ENCODE measurements at regions not wholly inside any gene's neighbourhood (a gene's known extent, or its start where the extent isn't known, plus 50 kb on each side); places are given as distances from the start of the nearest gene placed in this dataset.
"Not testable (repeated sequence)": the region's sequence is repeated elsewhere in the genome, so short reads cannot be mapped to it uniquely, and the experiment has no call there.

DNA sequence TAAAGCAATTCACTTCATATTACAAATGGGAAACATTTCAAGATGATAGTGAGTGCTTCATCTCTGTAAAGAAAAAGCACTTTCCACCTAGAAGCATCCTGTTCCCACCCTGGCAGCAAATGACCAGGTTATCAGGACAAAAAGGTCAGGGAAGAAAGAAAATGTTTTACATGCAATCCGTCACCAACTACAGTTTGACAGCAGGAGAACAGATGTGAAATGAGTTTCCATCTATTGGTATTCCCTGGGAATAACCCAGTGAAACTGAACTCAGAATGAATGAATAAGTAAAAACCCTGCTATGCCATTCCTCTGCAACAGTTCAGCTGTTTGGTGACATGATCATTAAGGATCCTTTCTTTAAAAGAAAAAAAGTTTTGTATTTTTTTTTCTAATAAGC is 67.6 kb downstream of the HTR1A start:
- intact Hi-C loops (cut with micrococcal nuclease), result no loop called here

GRCh38 chr5:63878788-63879187 is 83.5 kb downstream of the HTR1A start:
- intact Hi-C loops (cut with micrococcal nuclease), result no loop called here

DNA sequence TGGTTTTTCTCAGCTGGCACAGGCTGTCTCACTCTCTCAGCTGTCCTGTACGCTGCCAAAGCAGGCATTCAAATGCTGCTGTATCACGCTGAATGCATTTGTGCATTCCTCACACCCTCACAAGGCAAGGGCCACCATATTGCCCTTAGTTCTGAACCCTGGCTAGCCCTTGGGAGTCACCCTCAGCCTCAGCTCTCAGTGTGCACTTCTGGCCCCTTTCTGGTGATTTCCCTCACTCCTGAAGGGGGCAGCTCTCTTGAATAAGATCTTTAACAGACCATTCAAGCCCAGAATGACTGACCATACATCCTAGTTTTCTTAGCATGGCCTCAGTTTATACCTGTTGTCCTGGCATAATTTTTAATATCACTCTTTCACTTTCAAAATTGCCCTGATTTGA is 84.3 kb downstream of the HTR1A start:
- intact Hi-C loops (cut with micrococcal nuclease), result no loop called here

GRCh38 chr5:63860379-63860778 is 101.9 kb downstream of the HTR1A start:
- intact Hi-C loops (cut with micrococcal nuclease), result no loop called here

- intact Hi-C loops (cut with micrococcal nuclease), result no loop called here
Measured at GRCh38 chr5:63854076-63854475, 108.2 kb downstream of the HTR1A start.

- intact Hi-C loops (cut with micrococcal nuclease), result no loop called here
Measured at GRCh38 chr5:63843190-63843589, 119.1 kb downstream of the HTR1A start.

- intact Hi-C loops (cut with micrococcal nuclease), result no loop called here
Measured at GRCh38 chr5:63837437-63837836, 124.8 kb downstream of the HTR1A start.

GRCh38 chr5:63831381-63831780 is 130.9 kb downstream of the HTR1A start:
- intact Hi-C loops (cut with micrococcal nuclease), result no loop called here

GRCh38 chr5:63825984-63826383 is 136.3 kb downstream of the HTR1A start:
- intact Hi-C loops (cut with micrococcal nuclease), result no loop called here

- intact Hi-C loops (cut with micrococcal nuclease), result no loop called here
Measured at GRCh38 chr5:63823583-63823982, 138.7 kb downstream of the HTR1A start.

GRCh38 chr5:63822614-63823013 is 139.6 kb downstream of the HTR1A start:
- intact Hi-C loops (cut with micrococcal nuclease), result no loop called here

GRCh38 chr5:63820577-63820976 is 141.7 kb downstream of the HTR1A start:
- intact Hi-C loops (cut with micrococcal nuclease), result no loop called here

DNA sequence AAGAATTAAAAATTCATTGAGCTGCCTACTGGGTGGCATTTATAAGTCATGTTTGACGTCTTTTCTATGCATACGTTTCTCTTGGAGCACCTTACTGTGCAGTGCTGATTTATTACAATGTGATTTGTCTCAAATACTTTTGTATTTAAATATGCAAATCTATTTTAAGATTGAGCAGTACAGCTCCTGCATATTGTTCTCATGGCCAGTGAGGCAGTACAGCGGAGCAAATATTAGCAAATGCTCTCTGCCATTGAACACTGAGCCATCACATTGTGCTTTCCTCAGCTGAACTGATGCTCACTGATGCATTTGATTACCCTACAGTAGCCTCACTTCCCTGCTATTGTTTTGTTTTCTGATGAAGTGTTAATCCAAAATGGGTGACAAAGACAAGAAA is 149.6 kb downstream of the HTR1A start:
- intact Hi-C loops (cut with micrococcal nuclease), result no loop called here

DNA sequence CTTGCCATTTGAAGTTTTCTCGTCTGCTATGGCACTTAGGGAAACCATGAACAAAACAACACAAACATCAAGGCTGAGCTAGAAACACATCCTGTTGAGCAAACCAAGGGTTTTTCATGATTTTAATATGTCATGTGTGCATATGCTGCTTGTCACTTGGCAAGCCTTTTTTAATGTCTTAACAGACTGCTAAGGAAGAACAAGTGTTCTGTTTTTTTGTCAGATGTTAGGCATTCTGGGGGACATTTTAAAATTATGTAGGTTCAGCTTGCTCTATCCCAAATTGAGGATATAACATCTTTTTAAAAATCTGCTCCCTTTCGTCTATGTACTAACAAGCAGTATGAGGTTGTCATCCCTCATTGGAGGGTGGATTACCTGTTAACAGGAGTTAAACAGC is 150.3 kb downstream of the HTR1A start:
- intact Hi-C loops (cut with micrococcal nuclease), result no loop called here

DNA sequence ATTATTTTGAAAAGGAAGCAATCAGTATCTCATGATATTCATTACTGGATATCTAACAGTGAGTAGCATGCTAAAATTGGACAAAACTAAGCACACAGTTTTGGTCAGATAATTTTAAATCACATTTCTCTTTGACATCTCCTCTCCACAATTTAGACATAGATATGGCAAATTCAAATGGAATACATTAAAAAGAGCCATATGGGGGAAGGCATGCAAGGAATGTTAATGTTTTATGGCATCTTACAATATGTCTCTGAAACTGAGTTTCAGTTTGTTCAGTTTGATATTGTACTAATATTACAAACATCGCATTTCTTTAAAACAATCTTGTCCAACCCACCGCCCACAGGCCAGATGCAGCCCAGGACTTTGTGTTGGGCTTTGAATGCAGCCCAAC is 151.0 kb downstream of the HTR1A start:
- intact Hi-C loops (cut with micrococcal nuclease), result no loop called here

- intact Hi-C loops (cut with micrococcal nuclease), result no loop called here
Measured at GRCh38 chr5:63805151-63805550, 157.1 kb downstream of the HTR1A start.

GRCh38 chr5:63803165-63803564 is 159.1 kb downstream of the HTR1A start:
- intact Hi-C loops (cut with micrococcal nuclease), result no loop called here

DNA sequence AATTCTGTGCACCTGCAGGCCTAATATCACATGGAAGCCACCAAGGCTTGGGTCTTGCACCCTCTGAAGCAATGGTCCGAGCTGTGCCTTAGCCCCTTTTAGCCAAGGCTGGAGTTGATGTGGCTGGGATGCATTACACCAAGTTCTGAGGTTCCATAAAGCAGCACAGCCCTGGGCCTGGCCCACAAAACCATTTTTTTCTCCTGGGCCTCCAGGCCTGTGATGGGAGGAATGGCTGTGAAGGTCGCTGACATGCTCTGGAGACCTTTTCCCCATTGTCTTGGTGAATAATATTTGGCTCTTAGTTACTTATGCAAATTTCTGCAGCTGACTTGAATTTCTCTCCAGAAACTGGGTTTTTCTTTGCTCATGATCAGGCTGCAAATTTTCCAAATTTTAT is 167.3 kb downstream of the HTR1A start:
- intact Hi-C loops (cut with micrococcal nuclease), result no loop called here

DNA sequence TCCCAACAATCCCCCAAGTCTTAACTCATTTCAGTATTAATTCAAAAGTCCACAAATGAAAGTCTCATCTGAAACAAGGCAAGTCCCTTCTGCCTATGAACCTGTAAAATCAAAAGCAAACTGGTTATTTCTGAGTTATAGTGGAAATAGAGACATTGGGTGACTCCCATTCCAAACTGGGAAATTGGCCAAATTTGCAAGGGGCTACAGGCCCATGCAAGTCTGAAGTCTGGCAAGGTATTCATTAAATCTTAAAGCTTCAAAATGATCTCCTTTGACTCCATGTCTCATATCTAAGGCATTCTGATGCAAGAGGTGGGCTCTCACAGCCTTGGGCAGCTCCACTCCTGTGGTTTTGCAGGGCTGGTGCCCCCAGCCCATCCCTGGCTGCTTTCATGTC is 167.9 kb downstream of the HTR1A start:
- intact Hi-C loops (cut with micrococcal nuclease), result no loop called here

GRCh38 chr5:63774939-63775338 is 187.3 kb downstream of the HTR1A start:
- intact Hi-C loops (cut with micrococcal nuclease), result no loop called here

GRCh38 chr5:63768221-63768620 is 194.0 kb downstream of the HTR1A start:
- intact Hi-C loops (cut with micrococcal nuclease), result no loop called here

GRCh38 chr5:63760965-63761364 is 201.3 kb downstream of the HTR1A start:
- intact Hi-C loops (cut with micrococcal nuclease), result no loop called here

DNA sequence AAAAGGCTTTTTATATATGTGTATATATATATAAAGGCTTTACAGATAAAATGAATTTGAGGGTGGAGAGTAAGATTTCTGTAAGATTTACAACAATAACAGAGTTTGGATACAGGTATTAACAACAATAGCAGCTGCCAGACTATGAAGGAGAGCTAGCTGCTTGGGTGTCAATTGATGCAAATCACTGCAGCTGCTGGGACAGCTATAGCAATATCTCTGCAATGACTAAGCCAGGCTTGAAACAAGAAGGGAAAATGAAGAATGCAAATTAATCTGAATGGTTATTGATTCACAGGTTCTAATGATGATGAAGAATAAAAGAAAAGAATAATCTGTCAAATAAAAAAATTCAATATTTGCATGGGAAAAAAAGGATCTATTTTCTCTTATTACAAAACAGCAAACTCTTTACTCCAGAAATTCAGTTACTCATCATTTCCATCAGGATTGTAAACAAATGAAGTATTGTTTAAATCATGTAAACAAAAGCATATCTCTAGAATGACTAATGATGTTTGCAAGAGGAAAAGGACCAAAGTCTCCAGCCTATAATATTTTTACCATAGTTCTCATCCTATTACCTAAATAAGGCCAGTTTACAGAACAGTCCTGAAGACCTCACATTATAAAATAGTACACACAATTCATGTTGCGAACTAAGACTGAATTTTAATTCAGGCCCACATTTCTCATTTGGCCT is 219.0 kb downstream of the HTR1A start:
- intact Hi-C loops (cut with micrococcal nuclease), result no loop called here

DNA sequence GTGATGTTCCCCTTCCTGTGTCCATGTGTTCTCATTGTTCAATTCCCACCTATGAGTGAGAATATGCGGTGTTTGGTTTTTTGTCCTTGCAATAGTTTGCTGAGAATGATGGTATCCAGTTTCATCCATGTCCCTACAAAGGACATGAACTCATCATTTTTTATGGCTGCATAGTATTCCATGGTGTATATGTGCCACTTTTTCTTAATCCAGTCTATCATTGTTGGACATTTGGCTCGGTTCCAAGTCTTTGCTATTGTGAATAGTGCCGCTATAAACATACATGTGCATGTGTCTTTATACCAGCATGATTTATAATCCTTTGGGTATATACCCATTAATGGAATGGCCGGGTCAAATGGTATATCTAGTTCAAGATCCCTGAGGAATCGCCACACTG is 229.4 kb downstream of the HTR1A start:
- intact Hi-C loops (cut with micrococcal nuclease), result not testable (repeated sequence)
